ENCODE measurements at regions not wholly inside any gene's neighbourhood (a gene's known extent, or its start where the extent isn't known, plus 50 kb on each side); places are given as distances from the start of the nearest gene placed in this dataset.
A peak's percentile ranks its signal among the peaks of the same experiment; 100 is the strongest.
"Not testable (repeated sequence)": the region's sequence is repeated elsewhere in the genome, so short reads cannot be mapped to it uniquely, and the experiment has no call there.

DNA sequence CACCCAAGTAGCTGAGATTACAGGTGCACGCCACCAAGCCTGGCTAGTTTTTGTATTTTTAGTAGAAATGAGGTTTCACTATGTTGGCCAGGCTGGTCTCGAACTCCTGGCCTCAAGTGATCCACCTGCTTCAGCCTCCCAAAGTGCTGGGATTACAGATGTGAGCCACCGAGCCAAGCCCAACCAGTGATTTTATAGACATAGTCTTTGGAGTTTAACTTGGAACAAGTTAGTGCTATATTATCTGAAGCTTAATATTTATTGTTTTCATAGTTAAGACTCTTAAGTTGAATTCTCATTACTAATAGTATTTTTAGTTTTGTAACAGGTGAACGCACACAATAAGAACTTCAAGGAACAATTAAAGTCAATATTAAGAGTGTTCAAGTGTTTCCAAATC, 122.1 kb downstream of the SPAG6 start:
- not testable (repeated sequence) for DNase-seq (ENCODE audit: low read depth in 2 of 3, low spot score in 2 of 3)

DNA sequence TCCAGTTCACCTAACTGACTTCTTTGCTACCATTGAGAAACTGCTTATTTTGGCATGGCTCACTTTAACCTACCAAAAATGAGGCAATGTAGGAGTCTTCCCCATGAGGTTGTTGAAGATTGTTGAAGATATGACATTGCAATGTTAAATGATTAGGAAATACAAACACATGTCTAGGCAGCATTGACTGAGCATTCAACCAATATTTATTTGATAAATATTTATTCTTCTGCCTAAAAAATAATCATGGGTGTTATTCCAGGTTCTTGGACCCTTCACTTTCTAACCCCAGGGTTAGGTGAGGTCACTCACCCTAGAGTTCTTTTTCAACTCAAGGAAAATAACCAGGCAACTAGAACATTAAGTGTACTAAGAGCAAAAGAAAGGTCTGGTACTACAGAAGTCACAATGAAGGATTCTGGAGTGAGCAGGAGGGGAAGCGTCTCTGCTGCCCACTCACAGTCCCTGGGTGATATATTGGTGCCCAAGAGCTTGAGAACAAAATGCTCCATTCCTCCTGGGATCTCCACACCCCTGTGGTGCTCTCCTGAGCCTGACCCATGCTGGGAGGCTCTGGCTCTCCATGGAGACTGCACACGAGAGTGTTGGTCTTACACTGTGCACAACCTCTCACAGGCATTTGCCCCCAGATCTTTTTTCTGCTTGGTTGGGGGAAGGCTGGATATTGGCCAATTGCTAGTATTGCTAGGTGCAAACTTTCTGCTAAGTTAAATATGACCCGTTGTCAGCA, 123.4 kb downstream of the SPAG6 start:
- DNase-seq (ENCODE audit: low read depth in 2 of 3, low spot score in 2 of 3) = no peak

GRCh38 chr10:22473044-22473443, 127.7 kb downstream of the SPAG6 start:
- DNase-seq (ENCODE audit: low read depth in 2 of 3, low spot score in 2 of 3) = no peak

DNA sequence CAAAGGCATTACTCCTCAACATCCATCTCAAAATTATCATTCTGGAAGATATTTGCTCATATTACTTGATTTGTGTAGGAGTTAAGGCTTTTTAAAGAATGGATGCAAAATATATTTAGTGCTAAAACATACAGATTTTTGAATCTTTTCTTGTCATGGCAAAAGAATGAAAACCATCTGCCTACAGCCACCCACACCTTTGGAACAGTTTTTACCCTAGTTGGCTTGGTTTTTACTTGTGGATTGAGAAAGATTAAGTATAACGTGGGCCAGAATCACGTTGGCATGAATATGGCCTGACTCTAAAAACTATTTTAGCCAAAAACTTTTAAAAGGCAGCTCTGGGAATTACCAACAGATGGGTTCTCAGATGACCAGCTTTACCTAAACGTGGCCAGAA, 128.2 kb downstream of the SPAG6 start:
- no peak for DNase-seq (ENCODE audit: low read depth in 2 of 3, low spot score in 2 of 3)

- peak in 2 of 3 donors; percentile 24 to 32 for DNase-seq (ENCODE audit: low read depth in 2 of 3, low spot score in 2 of 3)
Measured at GRCh38 chr10:22475651-22476600, 130.6 kb downstream of the SPAG6 start.

DNA sequence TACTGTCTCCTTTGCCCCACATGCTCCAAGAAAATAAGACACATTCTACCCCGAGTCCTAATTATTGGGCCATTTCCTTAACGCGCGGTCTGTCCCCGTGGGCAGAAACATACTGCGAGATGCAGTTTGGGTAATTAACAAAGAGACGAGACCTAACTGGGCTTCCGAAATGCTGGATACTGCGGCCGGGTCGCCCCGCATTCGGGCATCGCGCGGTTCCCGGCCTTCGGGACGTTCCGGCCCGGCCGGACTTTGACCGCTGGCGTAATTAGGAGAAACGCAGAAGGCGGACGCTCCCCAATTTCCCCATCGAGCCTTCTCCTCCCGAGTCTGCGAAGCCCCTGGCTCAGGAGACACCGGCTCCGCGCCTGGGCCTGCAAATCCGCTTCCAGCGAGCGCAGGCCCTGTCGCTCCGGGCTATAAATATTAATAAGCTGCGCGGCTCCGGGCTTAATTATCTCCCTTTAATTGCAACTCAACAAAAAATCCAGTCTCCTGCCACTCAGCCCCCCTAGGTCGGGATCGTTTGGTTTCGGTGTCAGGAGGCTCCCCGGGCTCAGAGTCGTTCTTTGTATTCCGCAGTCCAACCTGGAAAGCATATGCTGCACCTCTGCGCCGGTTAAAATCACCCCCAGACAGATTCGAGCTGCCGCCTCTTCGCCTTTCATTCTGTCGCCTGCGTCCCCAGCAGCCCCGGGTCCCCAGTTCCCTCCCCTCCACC, 131.5 kb downstream of the SPAG6 start:
- peak in 1 of 3 donors; percentile 33 for DNase-seq (ENCODE audit: low read depth in 2 of 3, low spot score in 2 of 3)

- peak in 1 of 3 donors; percentile 21 for DNase-seq (ENCODE audit: low read depth in 2 of 3, low spot score in 2 of 3)
Measured at GRCh38 chr10:22477334-22478287, 132.3 kb downstream of the SPAG6 start.

- DNase-seq (ENCODE audit: low read depth in 2 of 3, low spot score in 2 of 3) = no peak
Measured at GRCh38 chr10:22478555-22479334, 133.4 kb downstream of the SPAG6 start.

DNA sequence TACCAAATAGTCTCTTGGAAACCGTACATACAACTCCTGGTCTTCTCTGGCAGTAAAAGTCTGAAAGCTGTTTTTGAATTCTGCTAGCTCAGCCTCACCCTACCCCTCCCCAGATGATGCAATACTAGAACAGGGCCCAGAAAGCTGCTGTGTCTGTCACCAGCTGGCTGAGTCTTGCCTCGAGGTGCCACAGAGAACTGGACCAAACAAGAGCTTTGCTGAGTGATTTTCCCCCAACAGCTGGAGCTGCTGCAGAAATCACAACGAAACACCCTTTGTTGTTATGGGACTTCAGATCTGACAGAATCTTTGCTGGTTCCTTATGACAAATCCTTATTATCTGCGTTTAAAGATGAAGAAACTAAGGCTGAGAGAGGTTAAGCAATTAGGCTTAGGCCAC, 134.1 kb downstream of the SPAG6 start:
- no peak for DNase-seq (ENCODE audit: low read depth in 2 of 3, low spot score in 2 of 3)

DNA sequence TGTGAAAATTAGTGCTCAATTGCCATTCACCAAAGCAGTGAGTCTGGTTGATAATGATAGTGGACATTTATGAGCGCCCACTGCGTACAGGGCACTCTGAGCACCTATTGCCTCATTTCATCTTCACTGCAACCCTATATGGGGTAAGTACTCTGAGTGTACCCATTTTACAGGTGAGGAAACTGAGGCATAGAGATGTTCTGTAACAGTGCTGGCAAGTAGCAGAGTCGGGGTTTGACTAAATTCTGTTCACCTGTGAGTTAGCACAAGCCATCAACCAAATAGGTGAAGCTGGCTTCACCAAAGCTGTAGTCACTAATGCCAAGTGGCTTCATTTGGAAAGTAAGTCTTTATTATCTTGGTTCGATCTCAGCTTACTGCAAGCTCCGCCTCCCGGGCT, 135.8 kb downstream of the SPAG6 start:
- no peak for DNase-seq (ENCODE audit: low read depth in 2 of 3, low spot score in 2 of 3)

- peak in 1 of 3 donors; percentile 9 for DNase-seq (ENCODE audit: low read depth in 2 of 3, low spot score in 2 of 3)
Measured at GRCh38 chr10:22481687-22482539, 136.6 kb downstream of the SPAG6 start.

- no peak for DNase-seq (ENCODE audit: low read depth in 2 of 3, low spot score in 2 of 3)
Measured at GRCh38 chr10:22483132-22483531, 137.8 kb downstream of the SPAG6 start.

Measured in hematopoietic multipotent progenitor cell (in vitro differentiated cells).